ENCODE measurements at regions not wholly inside any gene's neighbourhood (a gene's known extent, or its start where the extent isn't known, plus 50 kb on each side); places are given as distances from the start of the nearest gene placed in this dataset.

DNA sequence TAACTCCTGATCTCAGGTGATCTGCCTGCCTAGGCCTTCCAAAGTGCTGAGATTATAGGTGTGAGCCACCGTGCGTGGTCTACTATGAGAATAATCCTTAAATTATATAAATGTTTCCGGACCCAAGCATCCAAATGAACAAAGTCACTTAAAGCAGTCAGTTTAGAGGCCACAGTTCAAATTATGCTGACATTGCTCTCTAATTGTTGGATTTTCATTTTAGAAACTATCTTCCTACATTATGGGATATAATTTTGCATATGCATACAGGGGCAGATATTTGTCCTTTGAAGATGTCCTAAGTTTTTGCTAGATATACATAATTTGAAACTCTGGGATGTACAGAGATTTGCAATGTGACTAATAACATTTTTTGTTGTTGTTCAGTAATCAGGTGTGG lies 390.1 kb downstream of the RND3 start:
- 94 to 95% methylated on average over 3 of the region's 3 CpGs for WGBS, 2 donors

DNA sequence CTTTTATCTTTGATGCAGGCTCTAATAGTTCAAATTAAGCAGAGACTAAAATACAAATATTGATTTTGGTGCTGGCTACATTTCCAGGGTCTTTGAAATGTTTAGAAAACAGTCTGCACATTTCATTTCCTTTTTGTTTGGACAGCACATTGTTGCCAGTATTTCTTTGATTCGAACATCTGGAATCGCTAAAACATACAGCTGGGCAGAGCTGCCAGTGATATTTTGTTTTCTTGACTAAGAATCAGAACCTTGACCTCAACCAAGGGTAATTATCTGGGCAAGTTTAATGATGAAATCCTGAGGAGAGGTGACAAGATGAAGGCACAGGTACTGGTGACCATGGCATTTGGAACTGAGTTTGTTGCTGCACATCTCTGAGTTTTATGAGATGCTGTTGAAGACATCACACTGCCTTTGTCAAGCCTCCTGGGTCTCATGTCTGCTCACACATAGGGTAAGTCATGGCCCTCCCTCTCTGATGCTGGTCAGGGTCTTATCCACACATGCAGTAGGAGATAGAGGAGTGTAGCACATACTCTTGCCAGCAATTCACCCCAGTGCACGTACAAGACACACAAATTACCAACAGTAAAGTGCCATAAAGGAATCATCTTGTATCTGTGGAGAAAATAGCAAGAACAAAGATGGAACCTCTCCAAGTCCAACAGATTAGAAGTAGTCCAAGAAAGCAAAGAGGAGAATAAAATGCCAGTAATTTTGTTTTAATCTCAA lies 391.9 kb downstream of the RND3 start:
- WGBS, 2 donors: 48% methylated on average over 3 of the region's 3 CpGs
- Histone ChIP-seq H3K27ac (no peak overlapping the region), H3K27me3 (no peaks in the 10 kb centered on the region), H3K4me3 (no peak overlapping the region), H3K36me3 (ENCODE audit: low read depth, missing control alignments) (no peaks in the 10 kb centered on the region), H3K9me3 (no peaks in the 10 kb centered on the region), H3K4me1 (no peaks in the 10 kb centered on the region)
- TF ChIP-seq POLR2A (IDR thresholded peaks at IDR 0.05): no peak
- TF ChIP-seq, protein P1, sequence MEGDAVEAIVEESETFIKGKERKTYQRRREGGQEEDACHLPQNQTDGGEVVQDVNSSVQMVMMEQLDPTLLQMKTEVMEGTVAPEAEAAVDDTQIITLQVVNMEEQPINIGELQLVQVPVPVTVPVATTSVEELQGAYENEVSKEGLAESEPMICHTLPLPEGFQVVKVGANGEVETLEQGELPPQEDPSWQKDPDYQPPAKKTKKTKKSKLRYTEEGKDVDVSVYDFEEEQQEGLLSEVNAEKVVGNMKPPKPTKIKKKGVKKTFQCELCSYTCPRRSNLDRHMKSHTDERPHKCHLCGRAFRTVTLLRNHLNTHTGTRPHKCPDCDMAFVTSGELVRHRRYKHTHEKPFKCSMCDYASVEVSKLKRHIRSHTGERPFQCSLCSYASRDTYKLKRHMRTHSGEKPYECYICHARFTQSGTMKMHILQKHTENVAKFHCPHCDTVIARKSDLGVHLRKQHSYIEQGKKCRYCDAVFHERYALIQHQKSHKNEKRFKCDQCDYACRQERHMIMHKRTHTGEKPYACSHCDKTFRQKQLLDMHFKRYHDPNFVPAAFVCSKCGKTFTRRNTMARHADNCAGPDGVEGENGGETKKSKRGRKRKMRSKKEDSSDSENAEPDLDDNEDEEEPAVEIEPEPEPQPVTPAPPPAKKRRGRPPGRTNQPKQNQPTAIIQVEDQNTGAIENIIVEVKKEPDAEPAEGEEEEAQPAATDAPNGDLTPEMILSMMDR (IDR thresholded peaks at IDR 0.05): no peak
- intact Hi-C loops (cut with DNase I; ENCODE audit: low total_unique reads): no loop called here
- no peak for DNase-seq

More for the DNA sequence above, 390.1 kb downstream of the RND3 start:
- Histone ChIP-seq H3K27me3 (no peaks in the 10 kb centered on the region), H3K27ac (no peak overlapping the region), H3K36me3 (ENCODE audit: low read depth, missing control alignments) (no peaks in the 10 kb centered on the region), H3K4me1 (no peaks in the 10 kb centered on the region), H3K4me3 (no peak overlapping the region), H3K9me3 (no peaks in the 10 kb centered on the region)
- DNase-seq: no peak
- TF ChIP-seq POLR2A (IDR thresholded peaks at IDR 0.05): no peak
- TF ChIP-seq, protein P1 (IDR thresholded peaks at IDR 0.05): no peak
- intact Hi-C loops (cut with DNase I; ENCODE audit: low total_unique reads): no loop called here

DNA sequence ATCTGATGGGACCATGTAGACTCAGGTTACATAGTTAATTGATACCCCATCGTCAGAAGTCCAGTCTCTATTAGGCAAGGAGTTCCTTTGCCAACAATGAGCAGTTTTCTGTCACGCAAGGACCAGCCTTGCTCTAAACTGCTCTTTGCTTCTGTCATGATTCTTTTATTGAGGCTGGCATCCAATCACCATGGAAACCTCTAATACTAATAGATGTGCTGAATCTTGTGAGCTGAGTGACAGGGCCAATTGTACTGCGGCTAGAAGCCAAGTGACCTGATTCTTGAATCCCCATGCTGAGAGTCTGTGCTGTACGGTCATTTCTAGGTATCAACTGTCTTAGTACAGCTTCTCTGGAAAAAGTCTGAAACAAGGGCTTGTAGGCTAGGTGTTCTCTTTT lies 395.6 kb downstream of the RND3 start:
- intact Hi-C loops (cut with DNase I; ENCODE audit: low total_unique reads): no loop called here
- TF ChIP-seq, protein P1 (IDR thresholded peaks at IDR 0.05): no peak
- TF ChIP-seq POLR2A (IDR thresholded peaks at IDR 0.05): no peak
- Histone ChIP-seq H3K36me3 (ENCODE audit: low read depth, missing control alignments) (no peaks in the 10 kb centered on the region), H3K27ac (no peak overlapping the region), H3K9me3 (no peaks in the 10 kb centered on the region), H3K4me1 (no peaks in the 10 kb centered on the region), H3K4me3 (no peak overlapping the region), H3K27me3 (no peaks in the 10 kb centered on the region)
- DNase-seq: no peak
- WGBS, 2 donors: 90 to 93% methylated on average over 4 of the region's 4 CpGs

DNA sequence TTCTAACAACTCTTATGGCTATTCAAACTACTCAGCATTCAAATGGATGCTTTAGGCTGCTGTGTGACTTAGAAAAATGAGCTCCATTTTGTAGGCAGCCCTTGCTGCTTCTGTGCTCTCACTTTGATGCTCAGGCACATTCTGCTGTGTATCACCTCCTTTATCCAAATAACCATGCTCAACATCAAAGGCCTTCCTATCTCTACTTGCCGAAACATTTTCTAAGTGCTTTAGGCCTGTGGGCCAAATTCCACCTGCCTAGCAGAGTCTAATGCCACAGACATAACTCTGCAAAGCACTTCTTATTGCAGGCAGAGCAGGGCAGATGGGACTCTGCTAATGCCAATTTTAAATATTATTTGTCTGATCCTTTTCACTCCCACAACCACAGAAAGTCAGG lies 397.4 kb downstream of the RND3 start:
- no peak for DNase-seq
- no peaks in the 10 kb centered on the region for H3K36me3 ChIP-seq (ENCODE audit: low read depth, missing control alignments)
- no peaks in the 10 kb centered on the region for H3K4me1 ChIP-seq
- H3K9me3 ChIP-seq: no peaks in the 10 kb centered on the region
- H3K4me3 ChIP-seq: no peak overlapping the region
- no peak for TF ChIP-seq POLR2A (IDR thresholded peaks at IDR 0.05)
- 73 to 75% methylated on average over 1 of the region's 1 CpG for WGBS, 2 donors
- H3K27ac ChIP-seq: no peak overlapping the region
- intact Hi-C loops (cut with DNase I; ENCODE audit: low total_unique reads): no loop called here
- no peaks in the 10 kb centered on the region for H3K27me3 ChIP-seq

DNA sequence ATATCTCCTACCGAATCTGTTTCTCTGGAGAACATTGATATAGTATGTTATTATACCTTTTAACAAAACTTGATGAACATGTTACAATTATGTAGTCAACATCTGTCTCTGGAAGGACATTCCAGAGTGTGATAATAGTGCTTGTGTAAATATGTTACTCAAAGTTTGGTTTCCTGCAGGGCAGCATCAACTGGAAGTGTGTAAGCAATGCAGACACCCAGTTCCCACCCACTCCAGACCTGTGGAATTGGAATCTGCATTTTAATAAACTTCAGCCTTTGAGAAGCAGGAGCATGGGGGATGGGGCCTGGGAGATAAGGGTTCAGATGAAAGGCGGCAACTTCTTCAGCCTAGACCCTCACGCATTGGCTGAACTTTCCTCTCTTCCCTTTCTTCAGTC lies 398.9 kb downstream of the RND3 start:
- intact Hi-C loops (cut with DNase I; ENCODE audit: low total_unique reads): no loop called here
- Histone ChIP-seq H3K9me3 (no peaks in the 10 kb centered on the region), H3K27me3 (no peaks in the 10 kb centered on the region), H3K4me3 (no peak overlapping the region), H3K4me1 (no peaks in the 10 kb centered on the region), H3K27ac (no peak overlapping the region), H3K36me3 (ENCODE audit: low read depth, missing control alignments) (no peaks in the 10 kb centered on the region)
- DNase-seq: no peak
- WGBS, 2 donors: 89 to 91% methylated on average over 3 of the region's 3 CpGs
- TF ChIP-seq, protein P1 (IDR thresholded peaks at IDR 0.05): no peak
- no peak for TF ChIP-seq POLR2A (IDR thresholded peaks at IDR 0.05)
